Astrocyte of the spinal cord (primary cell): ENCODE measurements at regions not wholly inside any gene's neighbourhood (a gene's known extent, or its start where the extent isn't known, plus 50 kb on each side); places are given as distances from the start of the nearest gene placed in this dataset.

ENCODE experiments used
- DNase-seq: peaks from one replicate; pipeline ENCODE4 v3.0.0; 2011; ENCODE audit warnings: low read depth, low spot score
- H3K4me3 ChIP-seq: 2 replicates; pipeline ENCODE4 v1.5.1; 2011; ENCODE audit warnings: low read depth, mild to moderate bottlenecking, low read length, moderate library complexity
- in situ Hi-C: cut with HindIII; loops from 2 replicates; pipeline ENCODE4 v1.10.0; 2017; ENCODE audit warnings: low sequenced_read_pairs
- TF ChIP-seq, protein P1 (sequence below): IDR thresholded peaks from 2 replicates; pipeline ENCODE4 v1.5.1; 2012; ENCODE audit warnings: low read depth, mild to moderate bottlenecking, low read length, inconsistent platforms

DNA sequence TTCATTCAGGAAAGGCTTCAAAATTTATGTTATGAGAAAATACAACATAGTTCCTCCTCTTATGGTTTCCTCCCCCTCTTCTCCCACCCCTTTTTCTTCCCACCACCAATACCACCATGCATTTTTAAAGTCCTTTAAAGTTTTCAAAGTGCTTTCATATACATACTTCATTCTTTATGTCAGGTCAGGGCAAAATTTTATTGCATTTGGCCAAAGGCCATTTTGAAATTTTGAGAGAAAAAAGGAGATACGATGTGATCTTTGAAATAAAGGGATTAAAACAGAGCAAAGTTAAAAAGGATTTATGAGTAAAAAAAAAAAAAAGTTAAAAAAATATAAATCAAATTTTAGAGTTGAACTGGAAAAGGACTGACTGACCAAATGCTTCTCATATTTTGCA, 792.5 kb upstream of the FANCL start:
- no peak overlapping the region for H3K4me3 ChIP-seq
- in situ Hi-C loops: no loop called here
- TF ChIP-seq, protein P1, sequence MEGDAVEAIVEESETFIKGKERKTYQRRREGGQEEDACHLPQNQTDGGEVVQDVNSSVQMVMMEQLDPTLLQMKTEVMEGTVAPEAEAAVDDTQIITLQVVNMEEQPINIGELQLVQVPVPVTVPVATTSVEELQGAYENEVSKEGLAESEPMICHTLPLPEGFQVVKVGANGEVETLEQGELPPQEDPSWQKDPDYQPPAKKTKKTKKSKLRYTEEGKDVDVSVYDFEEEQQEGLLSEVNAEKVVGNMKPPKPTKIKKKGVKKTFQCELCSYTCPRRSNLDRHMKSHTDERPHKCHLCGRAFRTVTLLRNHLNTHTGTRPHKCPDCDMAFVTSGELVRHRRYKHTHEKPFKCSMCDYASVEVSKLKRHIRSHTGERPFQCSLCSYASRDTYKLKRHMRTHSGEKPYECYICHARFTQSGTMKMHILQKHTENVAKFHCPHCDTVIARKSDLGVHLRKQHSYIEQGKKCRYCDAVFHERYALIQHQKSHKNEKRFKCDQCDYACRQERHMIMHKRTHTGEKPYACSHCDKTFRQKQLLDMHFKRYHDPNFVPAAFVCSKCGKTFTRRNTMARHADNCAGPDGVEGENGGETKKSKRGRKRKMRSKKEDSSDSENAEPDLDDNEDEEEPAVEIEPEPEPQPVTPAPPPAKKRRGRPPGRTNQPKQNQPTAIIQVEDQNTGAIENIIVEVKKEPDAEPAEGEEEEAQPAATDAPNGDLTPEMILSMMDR: no peak
- no peak for DNase-seq

DNA sequence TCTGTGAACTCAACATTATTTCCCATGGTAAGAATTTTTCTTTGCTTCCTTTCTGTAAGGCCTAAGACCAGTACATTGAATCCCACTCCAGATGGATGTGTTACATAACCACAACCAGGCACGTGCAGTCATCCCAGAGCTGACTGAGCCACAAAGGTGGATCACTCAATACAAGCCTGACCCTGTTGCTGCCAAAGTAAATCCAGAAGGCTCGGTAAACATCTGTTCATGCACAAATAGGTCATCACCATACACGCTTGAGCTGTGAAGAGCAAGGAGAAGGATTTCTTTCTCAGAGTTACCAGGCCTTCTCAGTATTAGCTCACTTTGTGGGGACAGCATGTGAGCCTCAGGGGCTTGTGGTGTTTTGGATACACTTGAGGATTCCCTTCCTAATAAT, 791.4 kb upstream of the FANCL start:
- no peak for DNase-seq
- in situ Hi-C loops: no loop called here
- TF ChIP-seq, protein P1: no peak
- no peak overlapping the region for H3K4me3 ChIP-seq

DNA sequence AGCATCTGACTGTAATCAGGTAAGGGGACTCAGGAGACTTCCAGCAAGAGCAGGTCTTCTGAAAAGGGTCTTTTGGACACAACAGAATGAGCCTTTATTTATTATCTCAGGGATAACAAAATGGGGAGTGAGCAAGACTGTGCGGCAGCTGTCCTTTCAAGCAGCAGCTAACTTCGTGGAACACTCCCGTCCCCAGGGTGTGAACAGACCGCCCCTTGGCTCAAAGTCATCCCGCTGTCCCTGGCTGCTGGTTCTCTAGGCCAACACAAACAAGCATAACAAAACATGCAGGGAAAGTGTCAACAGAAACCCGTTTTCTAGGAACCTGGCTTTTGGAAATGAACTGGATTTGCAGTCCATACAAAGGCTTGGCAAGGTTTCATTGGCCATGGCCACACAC, 787.9 kb upstream of the FANCL start:
- TF ChIP-seq, protein P1: no peak
- no peak overlapping the region for H3K4me3 ChIP-seq
- DNase-seq: no peak
- in situ Hi-C loops: no loop called here

DNA sequence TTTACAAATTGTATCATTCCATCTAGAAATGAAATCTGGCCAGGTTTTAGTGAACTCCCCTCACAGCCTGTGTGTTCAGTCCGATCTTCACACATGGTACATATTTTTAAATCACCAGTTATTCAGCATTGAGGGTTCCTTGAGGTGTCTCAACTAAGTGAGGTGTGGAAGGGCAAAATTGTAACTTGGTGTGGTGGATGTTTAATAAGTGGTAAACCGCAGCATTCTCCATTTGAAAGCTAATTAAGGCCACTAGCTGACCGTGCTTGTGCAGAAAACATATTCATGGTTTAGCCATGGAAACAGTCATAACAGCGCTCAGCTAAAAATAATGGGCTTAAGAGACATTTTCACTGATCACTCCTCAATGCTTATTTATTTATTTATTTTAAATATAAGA, 786.2 kb upstream of the FANCL start:
- in situ Hi-C loops: no loop called here
- H3K4me3 ChIP-seq: no peak overlapping the region
- TF ChIP-seq, protein P1: no peak
- no peak for DNase-seq

DNA sequence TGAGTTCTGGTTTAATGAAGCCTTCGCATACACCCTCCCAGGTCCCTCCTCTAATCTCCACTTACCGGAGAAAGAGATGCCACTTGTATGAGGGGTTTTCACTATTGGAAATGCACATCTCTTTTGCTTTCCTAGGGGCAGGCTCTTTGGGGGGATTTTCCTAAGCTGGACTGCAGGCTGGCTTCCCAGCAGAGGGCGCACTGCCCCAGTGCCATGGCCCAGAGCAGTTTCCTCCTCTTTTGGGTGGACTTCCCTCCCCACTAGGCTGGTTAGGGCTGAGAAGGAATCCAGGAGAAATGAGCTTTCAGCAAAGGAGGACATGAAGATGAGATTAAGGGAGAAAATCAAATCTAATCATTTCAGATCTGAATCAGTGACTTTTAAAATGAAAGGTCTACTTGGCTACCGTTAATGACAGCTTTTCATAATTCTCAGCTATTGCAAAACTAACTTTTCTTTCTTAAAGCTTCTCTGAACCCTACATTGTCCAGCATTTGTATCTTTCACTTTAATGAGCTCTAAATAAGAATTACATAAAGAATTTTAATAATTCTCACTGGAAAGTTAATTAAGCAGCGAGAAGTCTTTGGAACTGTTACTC, 784.1 kb upstream of the FANCL start:
- DNase-seq: peak; percentile 14
- in situ Hi-C loops: no loop called here
- H3K4me3 ChIP-seq: no peak overlapping the region
- TF ChIP-seq, protein P1: peak; percentile 93

DNA sequence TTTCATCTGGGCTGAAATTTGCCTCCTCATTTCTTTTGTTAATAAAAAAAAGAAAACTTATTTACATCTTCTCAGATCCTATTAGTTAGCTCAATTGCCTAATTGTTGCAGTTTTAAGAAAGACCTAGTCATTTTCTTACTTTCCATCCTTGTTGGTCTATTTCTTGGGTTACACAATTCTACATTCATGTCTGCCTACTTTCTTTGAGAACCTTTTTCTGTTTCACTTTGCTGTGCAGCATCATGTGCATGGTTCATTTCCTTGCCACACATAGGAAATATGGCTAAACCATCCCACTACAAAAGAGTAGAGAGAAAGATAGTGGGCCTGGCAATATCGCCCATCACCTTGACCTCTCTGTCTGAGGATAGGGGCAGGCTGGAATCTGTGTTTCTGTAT, 780.7 kb upstream of the FANCL start:
- DNase-seq: no peak
- in situ Hi-C loops: no loop called here
- TF ChIP-seq, protein P1: no peak
- no peak overlapping the region for H3K4me3 ChIP-seq
